ENCODE measurements at regions not wholly inside any gene's neighbourhood (a gene's known extent, or its start where the extent isn't known, plus 50 kb on each side); places are given as distances from the start of the nearest gene placed in this dataset.

GRCh38 chr10:20966426-20966825 is 69.3 kb upstream of the NEBL start:
- no peak for DNase-seq
- Mint-ChIP-seq H3K4me3 (no peak overlapping the region), H3K9me3 (peaks cover 35% of the 10 kb centered on the region), H3K27ac (no peak overlapping the region), H3K27me3 (ENCODE audit: insufficient read depth) (no peaks in the 10 kb centered on the region; the same call in 1 of the 2 replicates), H3K4me1 (ENCODE audit: low read depth) (no peaks in the 10 kb centered on the region), H3K36me3 (ENCODE audit: low read depth) (no peaks in the 10 kb centered on the region)
- TF ChIP-seq, protein P1, sequence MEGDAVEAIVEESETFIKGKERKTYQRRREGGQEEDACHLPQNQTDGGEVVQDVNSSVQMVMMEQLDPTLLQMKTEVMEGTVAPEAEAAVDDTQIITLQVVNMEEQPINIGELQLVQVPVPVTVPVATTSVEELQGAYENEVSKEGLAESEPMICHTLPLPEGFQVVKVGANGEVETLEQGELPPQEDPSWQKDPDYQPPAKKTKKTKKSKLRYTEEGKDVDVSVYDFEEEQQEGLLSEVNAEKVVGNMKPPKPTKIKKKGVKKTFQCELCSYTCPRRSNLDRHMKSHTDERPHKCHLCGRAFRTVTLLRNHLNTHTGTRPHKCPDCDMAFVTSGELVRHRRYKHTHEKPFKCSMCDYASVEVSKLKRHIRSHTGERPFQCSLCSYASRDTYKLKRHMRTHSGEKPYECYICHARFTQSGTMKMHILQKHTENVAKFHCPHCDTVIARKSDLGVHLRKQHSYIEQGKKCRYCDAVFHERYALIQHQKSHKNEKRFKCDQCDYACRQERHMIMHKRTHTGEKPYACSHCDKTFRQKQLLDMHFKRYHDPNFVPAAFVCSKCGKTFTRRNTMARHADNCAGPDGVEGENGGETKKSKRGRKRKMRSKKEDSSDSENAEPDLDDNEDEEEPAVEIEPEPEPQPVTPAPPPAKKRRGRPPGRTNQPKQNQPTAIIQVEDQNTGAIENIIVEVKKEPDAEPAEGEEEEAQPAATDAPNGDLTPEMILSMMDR (IDR thresholded peaks at IDR 0.05), result no peak

DNA sequence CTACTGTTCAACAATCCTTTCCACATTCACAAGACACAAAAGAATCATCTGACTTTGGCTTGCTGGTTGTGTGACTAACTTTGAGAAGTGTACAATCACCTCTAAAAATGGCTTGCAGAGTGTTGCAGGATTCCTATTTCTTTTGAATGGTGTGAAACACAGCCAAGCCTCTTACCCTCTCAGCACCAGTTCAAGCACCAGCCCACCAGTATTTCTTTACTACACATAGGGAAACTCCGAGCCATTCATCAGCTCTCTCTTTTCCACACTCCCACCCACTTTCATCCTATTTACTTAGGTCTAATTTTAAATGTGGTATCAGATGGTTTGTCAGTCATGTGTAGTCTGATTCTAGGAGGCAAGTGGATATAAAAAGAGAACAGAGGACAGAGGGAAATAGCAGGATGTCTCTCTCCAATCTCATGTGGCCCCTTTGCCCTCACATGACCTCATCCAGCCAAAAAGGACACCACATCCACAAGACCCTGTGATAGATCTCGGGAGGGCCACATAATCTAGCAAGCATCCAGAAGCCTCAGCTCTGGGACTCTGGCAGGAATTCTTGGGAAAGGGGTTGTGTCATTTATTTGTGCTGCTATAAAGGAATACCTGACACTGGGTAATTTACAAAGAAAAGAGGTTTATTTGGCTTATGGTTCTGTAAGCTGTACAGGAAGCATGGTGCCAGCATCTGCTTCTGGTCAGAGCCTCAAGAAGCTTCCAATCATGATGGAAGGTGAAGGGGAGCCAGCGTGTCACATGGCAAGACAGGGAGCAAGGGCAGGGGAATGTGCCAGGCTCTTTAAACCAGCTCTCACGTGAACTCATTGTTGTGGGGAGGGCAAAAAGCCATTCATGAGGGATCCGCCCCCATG is 66.8 kb upstream of the NEBL start:
- H3K27me3 Mint-ChIP-seq (ENCODE audit: insufficient read depth), result no peaks in the 10 kb centered on the region; the same call in 1 of the 2 replicates
- H3K27ac Mint-ChIP-seq, result no peak overlapping the region
- no peaks in the 10 kb centered on the region for H3K36me3 Mint-ChIP-seq (ENCODE audit: low read depth)
- no peaks in the 10 kb centered on the region for H3K4me1 Mint-ChIP-seq (ENCODE audit: low read depth)
- TF ChIP-seq, protein P1 (IDR thresholded peaks at IDR 0.05), result no peak
- H3K4me3 Mint-ChIP-seq, result no peak overlapping the region
- H3K9me3 Mint-ChIP-seq, result peaks cover 34% of the 10 kb centered on the region
- no peak for DNase-seq

- no peak overlapping the region for H3K27ac Mint-ChIP-seq
- H3K4me1 Mint-ChIP-seq (ENCODE audit: low read depth), result no peaks in the 10 kb centered on the region
- DNase-seq, result no peak
- no peaks in the 10 kb centered on the region for H3K36me3 Mint-ChIP-seq (ENCODE audit: low read depth)
- H3K4me3 Mint-ChIP-seq, result no peak overlapping the region
- TF ChIP-seq, protein P1 (IDR thresholded peaks at IDR 0.05), result no peak
- H3K9me3 Mint-ChIP-seq, result peaks cover 26% of the 10 kb centered on the region
- H3K27me3 Mint-ChIP-seq (ENCODE audit: insufficient read depth), result no peaks in the 10 kb centered on the region; the same call in 1 of the 2 replicates
Observed at GRCh38 chr10:20963056-20963455, 65.9 kb upstream of the NEBL start.

DNA sequence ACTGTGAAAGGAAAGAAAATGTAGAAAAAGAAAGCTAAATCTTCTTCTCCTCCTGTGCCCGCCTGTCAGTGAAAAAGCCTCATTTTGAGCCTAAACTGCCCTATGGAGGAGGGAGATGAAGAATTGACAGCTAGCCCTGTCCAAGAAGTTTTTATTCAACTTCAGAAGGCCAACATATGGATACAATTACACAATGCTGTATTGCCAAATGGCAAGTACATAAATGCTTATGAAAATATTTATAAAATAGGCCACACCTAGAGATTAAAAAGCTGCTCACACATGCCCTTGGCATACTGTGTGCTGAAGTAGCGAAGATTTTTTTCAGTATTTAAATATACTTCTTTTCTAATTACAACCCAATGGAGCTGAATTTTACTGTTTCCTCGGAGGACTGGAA is 65.1 kb upstream of the NEBL start:
- Mint-ChIP-seq H3K27me3 (ENCODE audit: insufficient read depth) (no peaks in the 10 kb centered on the region; the same call in 1 of the 2 replicates), H3K9me3 (peaks cover 27% of the 10 kb centered on the region), H3K36me3 (ENCODE audit: low read depth) (no peaks in the 10 kb centered on the region), H3K4me1 (ENCODE audit: low read depth) (no peaks in the 10 kb centered on the region), H3K27ac (no peak overlapping the region), H3K4me3 (no peak overlapping the region)
- DNase-seq, result no peak
- TF ChIP-seq, protein P1 (IDR thresholded peaks at IDR 0.05), result no peak

DNA sequence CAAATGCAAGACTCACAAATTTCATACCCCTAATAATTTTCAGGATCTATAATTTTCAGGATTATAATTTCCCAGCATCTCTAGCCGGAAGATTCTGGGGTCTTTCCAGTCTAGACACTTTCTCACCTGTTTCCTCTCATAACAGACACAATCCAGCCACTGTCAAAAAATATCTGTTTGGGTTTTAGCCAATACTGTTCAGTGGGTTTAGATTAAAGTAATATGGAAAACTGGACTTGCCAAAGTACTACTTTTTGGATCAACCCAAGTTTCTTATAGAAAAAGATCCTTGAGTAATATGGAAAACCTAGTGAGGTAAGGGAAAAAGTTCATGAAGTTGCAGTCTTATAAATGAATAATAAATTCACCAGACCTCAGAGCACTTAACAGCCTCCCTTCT is 62.1 kb upstream of the NEBL start:
- peaks cover 26% of the 10 kb centered on the region for H3K9me3 Mint-ChIP-seq
- no peak overlapping the region for H3K4me3 Mint-ChIP-seq
- no peaks in the 10 kb centered on the region; the same call in 1 of the 2 replicates for H3K36me3 Mint-ChIP-seq (ENCODE audit: low read depth)
- H3K4me1 Mint-ChIP-seq (ENCODE audit: low read depth), result no peaks in the 10 kb centered on the region
- TF ChIP-seq, protein P1 (IDR thresholded peaks at IDR 0.05), result no peak
- no peak for DNase-seq
- no peak overlapping the region for H3K27ac Mint-ChIP-seq
- H3K27me3 Mint-ChIP-seq (ENCODE audit: insufficient read depth), result no peaks in the 10 kb centered on the region; the same call in 1 of the 2 replicates

Data from HFFc6 (cell line).